ENCODE measurements at regions not wholly inside any gene's neighbourhood (a gene's known extent, or its start where the extent isn't known, plus 50 kb on each side); places are given as distances from the start of the nearest gene placed in this dataset.

DNA sequence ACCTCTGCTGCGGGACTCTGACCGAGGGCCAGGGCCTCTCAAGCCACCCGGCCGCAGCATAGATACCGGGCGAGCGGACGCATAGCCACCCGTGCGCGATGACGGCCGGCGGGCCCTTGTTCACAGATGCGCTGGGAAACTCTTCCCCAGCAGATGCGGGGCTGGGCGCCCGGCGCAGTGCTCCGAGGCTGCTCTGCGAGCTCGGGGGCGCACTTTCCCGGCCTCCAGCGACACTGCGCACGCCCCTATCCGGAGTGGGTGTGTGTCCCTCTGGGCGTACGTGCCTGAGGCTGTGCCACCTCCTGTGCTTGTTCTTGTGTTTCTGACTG, 104.7 kb upstream of the E2F8 start:
- Histone ChIP-seq H3K4me1 (ENCODE audit: control insufficient read depth, insufficient read depth, low read length) (no peaks in the 10 kb centered on the region), H3K27me3 (ENCODE audit: control insufficient read depth, insufficient read depth, low read length) (peaks cover 61% of the 10 kb centered on the region), H3K9me3 (ENCODE audit: control insufficient read depth, insufficient read depth, low read depth, low read length) (no peaks in the 10 kb centered on the region), H3K4me3 (ENCODE audit: low read depth in 2 of 2, low read length in 2 of 2) (peak overlapping the region in 1 of 2 experiments; percentile 32; a peak in 2 of 4 replicates), H3K36me3 (ENCODE audit: control insufficient read depth, insufficient read depth, low read length) (no peaks in the 10 kb centered on the region), H3K27ac (ENCODE audit: low read length) (no peak overlapping the region)
- no TSS peak for BruUV-seq (replicated peaks)
- intact Hi-C loops (cut with micrococcal nuclease; ENCODE audit: unreplicated experiment): no loop called here
- TF ChIP-seq, protein P1, sequence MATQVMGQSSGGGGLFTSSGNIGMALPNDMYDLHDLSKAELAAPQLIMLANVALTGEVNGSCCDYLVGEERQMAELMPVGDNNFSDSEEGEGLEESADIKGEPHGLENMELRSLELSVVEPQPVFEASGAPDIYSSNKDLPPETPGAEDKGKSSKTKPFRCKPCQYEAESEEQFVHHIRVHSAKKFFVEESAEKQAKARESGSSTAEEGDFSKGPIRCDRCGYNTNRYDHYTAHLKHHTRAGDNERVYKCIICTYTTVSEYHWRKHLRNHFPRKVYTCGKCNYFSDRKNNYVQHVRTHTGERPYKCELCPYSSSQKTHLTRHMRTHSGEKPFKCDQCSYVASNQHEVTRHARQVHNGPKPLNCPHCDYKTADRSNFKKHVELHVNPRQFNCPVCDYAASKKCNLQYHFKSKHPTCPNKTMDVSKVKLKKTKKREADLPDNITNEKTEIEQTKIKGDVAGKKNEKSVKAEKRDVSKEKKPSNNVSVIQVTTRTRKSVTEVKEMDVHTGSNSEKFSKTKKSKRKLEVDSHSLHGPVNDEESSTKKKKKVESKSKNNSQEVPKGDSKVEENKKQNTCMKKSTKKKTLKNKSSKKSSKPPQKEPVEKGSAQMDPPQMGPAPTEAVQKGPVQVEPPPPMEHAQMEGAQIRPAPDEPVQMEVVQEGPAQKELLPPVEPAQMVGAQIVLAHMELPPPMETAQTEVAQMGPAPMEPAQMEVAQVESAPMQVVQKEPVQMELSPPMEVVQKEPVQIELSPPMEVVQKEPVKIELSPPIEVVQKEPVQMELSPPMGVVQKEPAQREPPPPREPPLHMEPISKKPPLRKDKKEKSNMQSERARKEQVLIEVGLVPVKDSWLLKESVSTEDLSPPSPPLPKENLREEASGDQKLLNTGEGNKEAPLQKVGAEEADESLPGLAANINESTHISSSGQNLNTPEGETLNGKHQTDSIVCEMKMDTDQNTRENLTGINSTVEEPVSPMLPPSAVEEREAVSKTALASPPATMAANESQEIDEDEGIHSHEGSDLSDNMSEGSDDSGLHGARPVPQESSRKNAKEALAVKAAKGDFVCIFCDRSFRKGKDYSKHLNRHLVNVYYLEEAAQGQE (IDR thresholded peaks at IDR 0.05; ENCODE audit: insufficient read depth in 1 of 2, low read depth in 2 of 2, low read length in 1 of 2): no peak
- no peak for TF ChIP-seq SIN3A (IDR thresholded peaks at IDR 0.05; ENCODE audit: borderline replicate concordance, insufficient read depth, low read depth, low read length)
- TF ChIP-seq POLR2AphosphoS5 (IDR thresholded peaks at IDR 0.05; ENCODE audit: low read depth, low read length): no peak
- ATAC-seq: peak; percentile 64
- ChIA-PET CTCF (no interaction called here), POLR2A (no interaction called here)
- in situ Hi-C loops (cut with HindIII; ENCODE audit: low pct_unique_long_range_greater_than_20kb, low sequenced_read_pairs): no loop called here
- DNase-seq (ENCODE audit: low read depth, low spot score): no peak

DNA sequence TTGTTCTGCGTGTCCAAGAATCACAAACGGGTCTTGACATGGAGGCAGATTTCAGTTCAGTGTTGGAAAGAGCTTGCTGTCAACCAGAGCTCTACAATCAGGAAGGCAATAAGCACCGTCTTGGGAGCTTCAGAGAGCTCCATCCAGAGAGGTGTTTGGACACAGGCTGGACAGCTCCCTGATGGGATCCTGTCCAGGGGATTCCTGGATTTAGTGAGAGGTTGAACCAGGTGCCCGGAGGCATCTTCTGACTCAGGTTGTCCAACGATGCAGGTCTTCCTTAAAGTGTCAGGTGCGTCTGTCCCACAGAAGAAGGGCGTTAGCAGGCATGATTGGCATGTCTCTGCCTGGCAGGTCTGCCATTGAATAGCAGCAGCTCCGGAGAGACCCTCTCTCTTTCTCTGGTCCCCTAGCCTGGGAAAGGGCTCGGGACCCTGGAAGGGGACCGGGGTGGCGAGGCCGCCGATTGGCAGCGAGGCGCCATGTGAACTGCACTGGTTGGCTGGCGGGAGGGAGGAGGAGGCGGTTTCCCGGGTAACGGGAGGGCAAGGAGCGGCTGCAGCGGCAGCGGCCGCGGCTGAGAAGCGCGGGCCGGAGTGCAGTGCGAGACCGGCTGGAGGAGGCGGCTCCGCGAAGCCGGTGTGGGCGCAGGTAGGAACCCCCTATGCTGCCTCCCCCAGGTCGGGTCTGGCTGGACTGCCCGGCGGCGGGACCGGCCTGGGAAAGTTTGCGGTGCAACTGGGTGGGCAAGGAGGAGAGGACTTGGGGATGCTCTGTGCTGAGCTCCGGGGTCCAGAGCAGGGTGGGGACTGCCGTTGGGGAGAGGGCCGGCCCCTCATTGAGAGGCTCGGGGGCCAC, 104.1 kb upstream of the E2F8 start:
- peak; percentile 48 for ATAC-seq
- no peaks in the 10 kb centered on the region for H3K9me3 ChIP-seq (ENCODE audit: control insufficient read depth, insufficient read depth, low read depth, low read length)
- intact Hi-C loops (cut with micrococcal nuclease; ENCODE audit: unreplicated experiment) (no loop called here), in situ Hi-C loops (cut with HindIII; ENCODE audit: low pct_unique_long_range_greater_than_20kb, low sequenced_read_pairs) (no loop called here)
- no peaks in the 10 kb centered on the region for H3K36me3 ChIP-seq (ENCODE audit: control insufficient read depth, insufficient read depth, low read length)
- no peaks in the 10 kb centered on the region for H3K4me1 ChIP-seq (ENCODE audit: control insufficient read depth, insufficient read depth, low read length)
- TF ChIP-seq, protein P1 (IDR thresholded peaks at IDR 0.05; ENCODE audit: insufficient read depth in 1 of 2, low read depth in 2 of 2, low read length in 1 of 2): peak; percentile 78 to 80; a peak in 3 of 4 replicates
- TF ChIP-seq SIN3A (IDR thresholded peaks at IDR 0.05; ENCODE audit: borderline replicate concordance, insufficient read depth, low read depth, low read length): no peak
- peaks cover 62% of the 10 kb centered on the region for H3K27me3 ChIP-seq (ENCODE audit: control insufficient read depth, insufficient read depth, low read length)
- BruUV-seq (replicated peaks): no TSS peak
- no peak for DNase-seq (ENCODE audit: low read depth, low spot score)
- CTCF ChIA-PET: no interaction called here
- peak overlapping the region in 1 of 2 experiments; percentile 32; a peak in 1 of 4 replicates for H3K4me3 ChIP-seq (ENCODE audit: low read depth in 2 of 2, low read length in 2 of 2)
- POLR2A ChIA-PET: no interaction called here
- no peak overlapping the region for H3K27ac ChIP-seq (ENCODE audit: low read length)

DNA sequence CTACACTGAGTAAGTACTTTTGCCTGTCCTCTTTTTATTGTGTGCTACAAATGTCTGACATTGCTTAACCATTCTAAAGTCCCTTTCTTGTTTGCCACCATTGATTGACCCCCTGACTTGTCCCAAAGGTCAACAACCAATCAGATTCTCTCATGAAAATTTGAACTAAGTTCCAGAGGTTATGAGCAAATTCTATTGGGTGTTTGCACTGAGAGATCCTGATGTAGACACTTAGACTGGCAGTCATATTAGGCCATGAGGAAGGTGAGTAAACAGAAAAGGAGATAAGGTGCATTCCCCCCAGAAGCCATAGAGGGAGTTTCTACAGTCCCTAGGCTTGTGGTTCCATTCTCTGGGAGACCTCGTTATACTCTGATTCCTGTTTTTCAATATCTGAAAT, 101.3 kb upstream of the E2F8 start:
- no peaks in the 10 kb centered on the region for H3K4me1 ChIP-seq (ENCODE audit: control insufficient read depth, insufficient read depth, low read length)
- ChIA-PET POLR2A (no interaction called here), CTCF (no interaction called here)
- DNase-seq (ENCODE audit: low read depth, low spot score) (no peak), ATAC-seq (no peak)
- no peaks in the 10 kb centered on the region for H3K36me3 ChIP-seq (ENCODE audit: control insufficient read depth, insufficient read depth, low read length)
- in situ Hi-C loops (cut with HindIII; ENCODE audit: low pct_unique_long_range_greater_than_20kb, low sequenced_read_pairs) (no loop called here), intact Hi-C loops (cut with micrococcal nuclease; ENCODE audit: unreplicated experiment) (no loop called here)
- no peaks in the 10 kb centered on the region for H3K9me3 ChIP-seq (ENCODE audit: control insufficient read depth, insufficient read depth, low read depth, low read length)
- no peak overlapping the region for H3K27ac ChIP-seq (ENCODE audit: low read length)
- BruUV-seq (replicated peaks): no TSS peak
- H3K27me3 ChIP-seq (ENCODE audit: control insufficient read depth, insufficient read depth, low read length): peaks cover 55% of the 10 kb centered on the region
- TF ChIP-seq, protein P1 (IDR thresholded peaks at IDR 0.05; ENCODE audit: insufficient read depth in 1 of 2, low read depth in 2 of 2, low read length in 1 of 2): no peak
- TF ChIP-seq, protein P2, sequence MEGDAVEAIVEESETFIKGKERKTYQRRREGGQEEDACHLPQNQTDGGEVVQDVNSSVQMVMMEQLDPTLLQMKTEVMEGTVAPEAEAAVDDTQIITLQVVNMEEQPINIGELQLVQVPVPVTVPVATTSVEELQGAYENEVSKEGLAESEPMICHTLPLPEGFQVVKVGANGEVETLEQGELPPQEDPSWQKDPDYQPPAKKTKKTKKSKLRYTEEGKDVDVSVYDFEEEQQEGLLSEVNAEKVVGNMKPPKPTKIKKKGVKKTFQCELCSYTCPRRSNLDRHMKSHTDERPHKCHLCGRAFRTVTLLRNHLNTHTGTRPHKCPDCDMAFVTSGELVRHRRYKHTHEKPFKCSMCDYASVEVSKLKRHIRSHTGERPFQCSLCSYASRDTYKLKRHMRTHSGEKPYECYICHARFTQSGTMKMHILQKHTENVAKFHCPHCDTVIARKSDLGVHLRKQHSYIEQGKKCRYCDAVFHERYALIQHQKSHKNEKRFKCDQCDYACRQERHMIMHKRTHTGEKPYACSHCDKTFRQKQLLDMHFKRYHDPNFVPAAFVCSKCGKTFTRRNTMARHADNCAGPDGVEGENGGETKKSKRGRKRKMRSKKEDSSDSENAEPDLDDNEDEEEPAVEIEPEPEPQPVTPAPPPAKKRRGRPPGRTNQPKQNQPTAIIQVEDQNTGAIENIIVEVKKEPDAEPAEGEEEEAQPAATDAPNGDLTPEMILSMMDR (IDR thresholded peaks at IDR 0.05): no peak
- TF ChIP-seq SIN3A (IDR thresholded peaks at IDR 0.05; ENCODE audit: borderline replicate concordance, insufficient read depth, low read depth, low read length) (no peak), TCF7L2 (IDR thresholded peaks at IDR 0.05; ENCODE audit: low read depth, low read length) (no peak)
- H3K4me3 ChIP-seq (ENCODE audit: low read depth in 2 of 2, low read length in 2 of 2): no peak overlapping the region
